HG02943 (cell line): ENCODE measurements at regions not wholly inside any gene's neighbourhood (a gene's known extent, or its start where the extent isn't known, plus 50 kb on each side); places are given as distances from the start of the nearest gene placed in this dataset.
"Not testable (repeated sequence)": the region's sequence is repeated elsewhere in the genome, so short reads cannot be mapped to it uniquely, and the experiment has no call there.

ENCODE experiments used
- ATAC-seq: cut with Tn5 transposase; IDR thresholded peaks from one replicate; pipeline ENCODE4 v1.9.1; 2021; ENCODE audit warnings: mild to moderate bottlenecking, low read depth, moderate library complexity; ENCODE audit not compliant: unreplicated experiment

DNA sequence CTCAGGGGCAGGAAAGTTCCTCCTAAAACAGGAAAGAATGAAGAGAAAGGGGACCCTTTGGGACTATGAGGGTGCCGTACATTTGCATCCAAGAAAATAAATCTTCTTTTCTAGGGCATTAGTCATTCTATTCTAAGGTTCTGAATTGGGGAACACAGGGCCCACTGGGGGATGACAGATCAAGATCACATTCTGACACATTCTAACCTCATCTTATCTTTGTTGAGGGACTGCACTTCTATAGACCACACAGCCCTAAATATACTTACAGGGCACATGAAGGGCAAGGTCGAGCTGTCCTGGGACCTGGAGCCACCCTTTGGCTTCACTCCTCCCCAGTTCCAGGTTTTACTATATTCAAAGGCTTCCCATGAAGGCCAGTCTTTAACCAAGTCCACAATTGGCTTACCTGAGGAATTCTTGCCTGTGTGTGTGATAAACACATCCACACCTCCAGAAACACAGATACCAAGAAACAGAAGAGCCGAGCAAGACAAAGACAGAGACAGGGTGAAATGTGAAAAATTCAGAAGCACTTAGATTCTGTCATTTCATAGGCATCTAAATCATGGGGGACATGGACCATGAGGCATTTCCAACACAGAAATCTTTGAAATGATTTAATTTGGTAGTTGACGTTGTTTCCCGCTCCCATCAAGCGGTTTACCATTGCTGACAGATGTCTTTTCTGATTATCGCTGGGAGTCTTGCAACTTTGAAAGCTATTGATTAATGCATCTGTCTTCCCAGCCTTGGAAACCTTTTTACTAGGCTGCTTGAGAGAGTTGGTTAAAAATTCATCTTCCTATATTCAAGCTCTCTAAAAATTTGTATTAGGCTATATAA, 75.8 kb downstream of the CCDC71L start:
- ATAC-seq = no peak

- ATAC-seq = no peak
These were observed 77.0 kb downstream of the CCDC71L start for GRCh38 chr7:106583706-106584690.

DNA sequence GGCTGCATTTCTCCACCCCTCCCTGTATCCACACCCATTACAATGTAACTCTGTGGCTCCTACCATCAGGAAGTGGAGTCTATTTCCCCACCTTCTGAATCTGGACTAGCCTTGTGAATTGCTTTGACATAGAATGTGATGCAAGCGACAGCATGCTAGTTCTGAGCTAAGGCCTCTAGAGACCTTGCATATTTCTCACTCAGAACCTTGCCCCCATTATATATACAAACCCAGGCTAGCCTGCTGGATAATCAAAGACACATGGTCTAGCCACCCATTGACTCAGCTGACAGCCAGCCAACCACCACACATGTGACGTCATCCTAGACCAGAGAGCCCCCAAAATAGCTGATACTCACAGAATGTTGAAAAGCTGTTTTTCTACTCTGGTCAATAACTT, 77.9 kb downstream of the CCDC71L start:
- no peak for ATAC-seq

- ATAC-seq = no peak
These were observed 78.6 kb downstream of the CCDC71L start for GRCh38 chr7:106582365-106582764.

GRCh38 chr7:106579086-106579485, 81.9 kb downstream of the CCDC71L start:
- ATAC-seq = not testable (repeated sequence)

DNA sequence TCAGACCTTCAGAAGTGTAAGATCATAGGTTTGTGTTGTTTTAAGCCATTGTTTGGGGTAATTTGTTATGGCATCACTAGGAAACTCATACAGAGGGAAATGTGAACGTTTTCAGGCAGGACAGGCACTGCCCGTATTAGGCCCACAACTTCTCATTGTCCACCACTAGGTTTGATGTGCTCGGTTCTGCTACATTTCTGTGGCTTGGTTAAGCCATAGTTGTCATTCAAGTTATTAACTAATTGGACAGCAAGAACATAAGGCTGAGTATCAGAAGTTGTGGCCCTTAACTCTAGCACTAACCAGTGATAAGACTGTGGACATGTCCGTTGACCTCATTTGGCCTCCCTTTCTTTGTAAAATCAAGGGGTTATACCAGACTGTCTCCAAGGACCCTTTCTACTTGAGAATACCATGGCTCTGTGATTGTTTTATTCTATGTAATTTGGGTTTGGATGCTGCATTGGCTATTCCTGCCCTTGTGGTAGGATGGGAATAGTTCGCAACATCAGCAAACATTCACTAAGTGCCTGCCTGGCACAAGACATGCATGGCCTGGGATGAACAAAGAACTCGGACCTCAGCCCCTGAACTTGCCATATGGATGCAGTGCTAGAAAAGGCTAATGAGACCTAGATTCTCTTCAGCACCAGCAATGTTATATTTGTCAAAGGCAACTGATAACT, 85.7 kb downstream of the CCDC71L start:
- ATAC-seq = no peak

- ATAC-seq = no peak
These were observed 87.2 kb downstream of the CCDC71L start for GRCh38 chr7:106573738-106574137.

DNA sequence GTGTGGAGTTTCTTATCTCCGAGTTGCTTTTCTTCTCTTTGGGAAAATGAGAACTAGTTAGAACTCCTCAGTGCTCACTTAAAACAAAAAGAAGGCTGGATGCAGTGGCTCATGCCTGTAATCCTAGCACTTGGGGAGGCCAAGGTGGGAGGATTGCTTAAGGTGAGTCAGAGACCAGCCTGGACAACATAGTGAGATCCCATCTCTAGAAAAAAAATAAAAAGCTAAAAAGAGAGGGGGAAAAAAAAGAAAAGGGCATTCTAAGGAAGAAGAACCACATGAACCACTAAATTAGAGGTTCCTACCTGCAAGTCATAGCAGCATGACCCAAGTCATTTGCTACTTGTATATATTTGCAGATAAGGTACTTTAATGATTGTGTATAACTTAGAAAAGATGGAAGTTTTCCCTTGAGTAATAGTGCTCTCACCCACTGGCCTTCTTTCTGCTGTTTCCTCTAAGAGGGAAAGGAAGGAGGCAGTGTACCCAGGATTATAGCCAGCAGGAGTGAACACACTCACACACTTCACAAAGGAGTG, 87.8 kb downstream of the CCDC71L start:
- no peak for ATAC-seq

- ATAC-seq = no peak
These were observed 88.4 kb downstream of the CCDC71L start for GRCh38 chr7:106572394-106573124.

GRCh38 chr7:106571563-106571962, 89.4 kb downstream of the CCDC71L start:
- no peak for ATAC-seq

DNA sequence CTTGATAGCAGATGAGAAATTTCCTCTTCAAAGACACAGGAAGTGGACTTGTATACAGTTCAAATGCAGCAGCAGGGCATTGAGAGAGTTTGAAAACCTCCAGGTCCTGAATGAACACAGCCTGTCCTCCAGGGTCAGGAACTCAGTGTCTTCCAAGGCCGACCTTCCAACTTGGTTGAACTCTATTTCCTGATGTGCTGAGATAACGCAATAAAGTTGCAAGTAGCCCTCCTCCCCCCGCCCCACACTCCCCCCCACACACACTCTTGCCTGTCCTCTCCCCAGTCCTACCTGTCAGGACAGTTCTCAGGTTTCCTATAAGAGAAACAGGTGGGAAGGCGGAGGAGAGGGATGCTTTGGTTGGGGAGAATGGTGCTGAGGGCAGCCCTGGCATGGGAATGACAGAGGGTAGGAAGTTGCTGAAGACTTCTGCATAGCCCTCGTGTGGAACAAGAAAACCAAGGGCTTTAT, 90.0 kb downstream of the CCDC71L start:
- ATAC-seq = no peak

GRCh38 chr7:106570146-106570545, 90.8 kb downstream of the CCDC71L start:
- ATAC-seq = no peak

DNA sequence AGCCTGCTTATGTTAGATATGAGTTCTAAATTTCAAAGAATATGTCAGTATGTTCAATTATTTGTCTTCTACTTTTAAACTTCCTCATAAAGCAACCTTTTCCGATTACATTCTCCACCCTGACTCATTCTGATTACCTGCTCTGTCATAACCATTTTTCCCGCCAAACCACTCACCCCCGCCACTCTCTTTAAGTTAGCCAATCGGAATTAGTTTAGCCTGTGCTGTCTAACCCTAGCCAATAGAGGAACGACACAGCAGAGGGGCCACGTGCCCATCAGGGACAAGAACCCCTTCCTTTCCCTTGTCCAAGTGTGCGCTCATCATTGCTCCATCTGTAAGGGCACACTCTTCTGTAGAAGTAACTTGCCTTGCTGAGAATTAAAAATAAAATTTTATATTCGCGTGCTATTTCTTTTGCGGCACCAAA, 91.4 kb downstream of the CCDC71L start:
- ATAC-seq = no peak

- no peak for ATAC-seq
These were observed 92.1 kb downstream of the CCDC71L start for GRCh38 chr7:106568680-106569499.

DNA sequence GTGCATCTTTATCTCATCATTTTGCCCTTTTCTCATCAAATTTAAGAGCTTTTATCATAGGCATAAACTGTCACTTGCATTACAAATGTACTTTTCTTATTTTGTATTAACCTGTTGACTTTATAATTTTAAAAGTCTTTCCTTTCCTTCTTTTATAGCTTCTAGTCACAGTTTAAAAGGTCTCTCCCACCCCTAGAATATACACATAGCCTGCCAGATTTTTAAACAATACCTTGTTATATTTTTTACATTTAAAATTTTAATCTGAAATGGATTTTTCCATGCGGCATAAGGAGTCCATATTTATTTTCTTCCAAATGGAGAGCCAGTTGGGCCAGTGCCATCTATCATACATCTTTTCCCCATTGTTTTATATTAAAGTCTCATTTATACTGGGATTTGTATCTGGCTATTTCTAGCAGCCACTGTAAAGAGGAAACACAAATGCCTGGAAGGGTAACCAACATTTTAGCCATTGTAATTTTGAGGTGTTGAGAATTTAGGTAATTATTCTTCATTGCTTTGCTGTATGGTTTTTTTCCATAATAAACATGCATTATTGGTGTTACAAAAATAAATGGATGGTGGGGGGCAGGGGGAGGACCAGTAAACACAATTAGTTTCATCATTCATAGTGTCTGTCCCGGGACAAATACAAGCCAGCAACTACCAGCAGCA, 92.8 kb downstream of the CCDC71L start:
- no peak for ATAC-seq

GRCh38 chr7:106567204-106568001, 93.6 kb downstream of the CCDC71L start:
- ATAC-seq = not testable (repeated sequence)

DNA sequence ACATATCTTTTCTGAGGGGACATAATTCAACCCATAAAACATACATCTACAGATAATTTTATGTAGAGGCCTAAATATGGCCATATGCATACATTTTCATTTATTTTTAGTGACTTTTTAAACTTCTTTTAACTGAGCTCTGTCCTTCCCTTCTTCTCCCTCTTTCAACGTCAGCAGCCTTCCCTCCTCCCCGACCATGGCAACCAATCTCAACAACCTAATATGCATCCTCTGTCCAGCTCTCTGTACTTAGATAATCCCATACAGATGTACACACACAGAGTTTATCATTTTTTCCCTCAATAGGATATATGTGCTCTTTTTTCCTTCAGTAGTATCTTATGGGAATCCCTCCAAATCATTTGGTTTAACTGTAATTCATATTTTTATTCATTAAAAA, 94.3 kb downstream of the CCDC71L start:
- ATAC-seq = no peak
